RPMI8226 (cell line): ENCODE measurements at regions not wholly inside any gene's neighbourhood (a gene's known extent, or its start where the extent isn't known, plus 50 kb on each side); places are given as distances from the start of the nearest gene placed in this dataset.
"Not testable (repeated sequence)": the region's sequence is repeated elsewhere in the genome, so short reads cannot be mapped to it uniquely, and the experiment has no call there.

Experiments
- DNase-seq: peaks from one replicate; pipeline ENCODE4 v3.0.0-alpha.2; 2015

GRCh38 chrX:66110112-66110511 is 53.9 kb upstream of the HEPH start:
- DNase-seq: peak; percentile 20

GRCh38 chrX:66107860-66108259 is 56.2 kb upstream of the HEPH start:
- not testable (repeated sequence) for DNase-seq

- DNase-seq: not testable (repeated sequence)
These were observed 61.6 kb upstream of the HEPH start for GRCh38 chrX:66102398-66102797.

- DNase-seq: no peak
These were observed 58.3 kb upstream of the VSIG4 start for GRCh38 chrX:66098162-66098561.

- not testable (repeated sequence) for DNase-seq
These were observed 57.1 kb upstream of the VSIG4 start for GRCh38 chrX:66096987-66097386.

- DNase-seq: not testable (repeated sequence)
These were observed 50.1 kb upstream of the VSIG4 start for GRCh38 chrX:66090004-66090403.
